ENCODE measurements at regions not wholly inside any gene's neighbourhood (a gene's known extent, or its start where the extent isn't known, plus 50 kb on each side); places are given as distances from the start of the nearest gene placed in this dataset.

- no peaks in the 10 kb centered on the region for H3K4me1 Mint-ChIP-seq (ENCODE audit: low read depth)
- intact Hi-C loops (cut with micrococcal nuclease): no loop called here
- H3K27ac Mint-ChIP-seq: no peak overlapping the region
- no peak overlapping the region for H3K4me3 Mint-ChIP-seq
- peaks cover 43% of the 10 kb centered on the region for H3K9me3 Mint-ChIP-seq
- H3K36me3 Mint-ChIP-seq (ENCODE audit: low read depth): no peaks in the 10 kb centered on the region
- DNase-seq (ENCODE audit: low spot score): no peak
- no peaks in the 10 kb centered on the region for H3K27me3 Mint-ChIP-seq (ENCODE audit: insufficient read depth)
Measured at GRCh38 chr22:34239421-34239820, 319.1 kb upstream of the LARGE1 start.

- intact Hi-C loops (cut with micrococcal nuclease): no loop called here
- H3K36me3 Mint-ChIP-seq (ENCODE audit: low read depth): no peaks in the 10 kb centered on the region
- H3K4me3 Mint-ChIP-seq: no peak overlapping the region
Measured at GRCh38 chr22:34243023-34243422, 322.7 kb upstream of the LARGE1 start.

GRCh38 chr22:34255042-34255441, 334.8 kb upstream of the LARGE1 start:
- H3K9me3 Mint-ChIP-seq: peaks cover 38% of the 10 kb centered on the region
- intact Hi-C loops (cut with micrococcal nuclease): no loop called here
- H3K27ac Mint-ChIP-seq: no peak overlapping the region
- H3K27me3 Mint-ChIP-seq (ENCODE audit: insufficient read depth): peaks cover 2% of the 10 kb centered on the region
- no peaks in the 10 kb centered on the region for H3K36me3 Mint-ChIP-seq (ENCODE audit: low read depth)
- no peaks in the 10 kb centered on the region for H3K4me1 Mint-ChIP-seq (ENCODE audit: low read depth)
- DNase-seq (ENCODE audit: low spot score): no peak
- H3K4me3 Mint-ChIP-seq: no peak overlapping the region

More at GRCh38 chr22:34243023-34243422, 322.7 kb upstream of the LARGE1 start:
- peaks cover 37% of the 10 kb centered on the region for H3K9me3 Mint-ChIP-seq
- no peak overlapping the region for H3K27ac Mint-ChIP-seq
- H3K27me3 Mint-ChIP-seq (ENCODE audit: insufficient read depth): no peaks in the 10 kb centered on the region
- no peaks in the 10 kb centered on the region for H3K4me1 Mint-ChIP-seq (ENCODE audit: low read depth)
- DNase-seq (ENCODE audit: low spot score): no peak

GRCh38 chr22:34278121-34278520, 357.8 kb upstream of the LARGE1 start:
- Mint-ChIP-seq H3K4me1 (ENCODE audit: low read depth) (no peaks in the 10 kb centered on the region), H3K27me3 (ENCODE audit: insufficient read depth) (no peaks in the 10 kb centered on the region), H3K4me3 (no peak overlapping the region), H3K36me3 (ENCODE audit: low read depth) (no peaks in the 10 kb centered on the region), H3K9me3 (peaks cover 15% of the 10 kb centered on the region), H3K27ac (no peak overlapping the region)
- no peak for DNase-seq (ENCODE audit: low spot score)
- intact Hi-C loops (cut with micrococcal nuclease): no loop called here

GRCh38 chr22:34281738-34282137, 361.5 kb upstream of the LARGE1 start:
- Mint-ChIP-seq H3K27me3 (ENCODE audit: insufficient read depth) (no peaks in the 10 kb centered on the region), H3K4me1 (ENCODE audit: low read depth) (no peaks in the 10 kb centered on the region), H3K27ac (no peak overlapping the region), H3K4me3 (no peak overlapping the region), H3K9me3 (peaks cover 19% of the 10 kb centered on the region), H3K36me3 (ENCODE audit: low read depth) (no peaks in the 10 kb centered on the region)
- no peak for DNase-seq (ENCODE audit: low spot score)
- intact Hi-C loops (cut with micrococcal nuclease): no loop called here

GRCh38 chr22:34283844-34284243, 363.6 kb upstream of the LARGE1 start:
- DNase-seq (ENCODE audit: low spot score): no peak
- Mint-ChIP-seq H3K27me3 (ENCODE audit: insufficient read depth) (no peaks in the 10 kb centered on the region), H3K4me1 (ENCODE audit: low read depth) (no peaks in the 10 kb centered on the region), H3K27ac (no peak overlapping the region), H3K36me3 (ENCODE audit: low read depth) (no peaks in the 10 kb centered on the region), H3K9me3 (peaks cover 35% of the 10 kb centered on the region), H3K4me3 (no peak overlapping the region)
- intact Hi-C loops (cut with micrococcal nuclease): no loop called here

- Mint-ChIP-seq H3K4me3 (no peak overlapping the region), H3K4me1 (ENCODE audit: low read depth) (no peaks in the 10 kb centered on the region), H3K27me3 (ENCODE audit: insufficient read depth) (no peaks in the 10 kb centered on the region), H3K36me3 (ENCODE audit: low read depth) (no peaks in the 10 kb centered on the region), H3K27ac (no peak overlapping the region), H3K9me3 (peaks cover 11% of the 10 kb centered on the region)
- intact Hi-C loops (cut with micrococcal nuclease): no loop called here
- no peak for DNase-seq (ENCODE audit: low spot score)
Measured at GRCh38 chr22:34293324-34293723, 373.0 kb upstream of the LARGE1 start.

GRCh38 chr22:34294476-34294875, 374.2 kb upstream of the LARGE1 start:
- Mint-ChIP-seq H3K9me3 (no peaks in the 10 kb centered on the region), H3K27me3 (ENCODE audit: insufficient read depth) (no peaks in the 10 kb centered on the region), H3K4me3 (no peak overlapping the region), H3K36me3 (ENCODE audit: low read depth) (no peaks in the 10 kb centered on the region), H3K4me1 (ENCODE audit: low read depth) (no peaks in the 10 kb centered on the region), H3K27ac (no peak overlapping the region)
- DNase-seq (ENCODE audit: low spot score): no peak
- intact Hi-C loops (cut with micrococcal nuclease): no loop called here

GRCh38 chr22:34294986-34295385, 374.7 kb upstream of the LARGE1 start:
- H3K27ac Mint-ChIP-seq: no peak overlapping the region
- no peak overlapping the region for H3K4me3 Mint-ChIP-seq
- no peaks in the 10 kb centered on the region for H3K36me3 Mint-ChIP-seq (ENCODE audit: low read depth)
- H3K27me3 Mint-ChIP-seq (ENCODE audit: insufficient read depth): no peaks in the 10 kb centered on the region
- no peak for DNase-seq (ENCODE audit: low spot score)
- H3K4me1 Mint-ChIP-seq (ENCODE audit: low read depth): no peaks in the 10 kb centered on the region
- intact Hi-C loops (cut with micrococcal nuclease): no loop called here
- no peaks in the 10 kb centered on the region for H3K9me3 Mint-ChIP-seq

GRCh38 chr22:34296461-34296860, 376.2 kb upstream of the LARGE1 start:
- intact Hi-C loops (cut with micrococcal nuclease): no loop called here
- Mint-ChIP-seq H3K27ac (no peak overlapping the region), H3K9me3 (no peaks in the 10 kb centered on the region), H3K4me3 (no peak overlapping the region), H3K27me3 (ENCODE audit: insufficient read depth) (no peaks in the 10 kb centered on the region), H3K36me3 (ENCODE audit: low read depth) (no peaks in the 10 kb centered on the region), H3K4me1 (ENCODE audit: low read depth) (no peaks in the 10 kb centered on the region)
- DNase-seq (ENCODE audit: low spot score): no peak

GRCh38 chr22:34297536-34298120, 377.4 kb upstream of the LARGE1 start:
- Mint-ChIP-seq H3K27ac (no peak overlapping the region), H3K27me3 (ENCODE audit: insufficient read depth) (no peaks in the 10 kb centered on the region)

GRCh38 chr22:34299496-34299895, 379.2 kb upstream of the LARGE1 start:
- H3K9me3 Mint-ChIP-seq: peaks cover 2% of the 10 kb centered on the region
- H3K27ac Mint-ChIP-seq: no peak overlapping the region
- DNase-seq (ENCODE audit: low spot score): no peak
- H3K4me3 Mint-ChIP-seq: no peak overlapping the region
- intact Hi-C loops (cut with micrococcal nuclease): no loop called here
- H3K4me1 Mint-ChIP-seq (ENCODE audit: low read depth): no peaks in the 10 kb centered on the region
- H3K36me3 Mint-ChIP-seq (ENCODE audit: low read depth): no peaks in the 10 kb centered on the region
- H3K27me3 Mint-ChIP-seq (ENCODE audit: insufficient read depth): no peaks in the 10 kb centered on the region

More at GRCh38 chr22:34297536-34298120, 377.4 kb upstream of the LARGE1 start:
- intact Hi-C loops (cut with micrococcal nuclease): no loop called here
- Mint-ChIP-seq H3K36me3 (ENCODE audit: low read depth) (no peaks in the 10 kb centered on the region), H3K4me3 (no peak overlapping the region), H3K4me1 (ENCODE audit: low read depth) (no peaks in the 10 kb centered on the region), H3K9me3 (no peaks in the 10 kb centered on the region)
- no peak for DNase-seq (ENCODE audit: low spot score)

- intact Hi-C loops (cut with micrococcal nuclease): no loop called here
- no peak overlapping the region for H3K27ac Mint-ChIP-seq
- H3K36me3 Mint-ChIP-seq (ENCODE audit: low read depth): no peaks in the 10 kb centered on the region
- peaks cover 8% of the 10 kb centered on the region for H3K9me3 Mint-ChIP-seq
- no peaks in the 10 kb centered on the region for H3K4me1 Mint-ChIP-seq (ENCODE audit: low read depth)
- H3K27me3 Mint-ChIP-seq (ENCODE audit: insufficient read depth): no peaks in the 10 kb centered on the region
- no peak overlapping the region for H3K4me3 Mint-ChIP-seq
- DNase-seq (ENCODE audit: low spot score): no peak
Measured at GRCh38 chr22:34301569-34301968, 381.3 kb upstream of the LARGE1 start.

GRCh38 chr22:34303656-34304055, 383.4 kb upstream of the LARGE1 start:
- no peaks in the 10 kb centered on the region for H3K4me1 Mint-ChIP-seq (ENCODE audit: low read depth)
- H3K27ac Mint-ChIP-seq: no peak overlapping the region

More at GRCh38 chr22:34303656-34304055, 383.4 kb upstream of the LARGE1 start:
- no peaks in the 10 kb centered on the region for H3K36me3 Mint-ChIP-seq (ENCODE audit: low read depth)
- no peak for DNase-seq (ENCODE audit: low spot score)
- H3K9me3 Mint-ChIP-seq: peaks cover 8% of the 10 kb centered on the region
- intact Hi-C loops (cut with micrococcal nuclease): no loop called here
- H3K4me3 Mint-ChIP-seq: no peak overlapping the region
- H3K27me3 Mint-ChIP-seq (ENCODE audit: insufficient read depth): no peaks in the 10 kb centered on the region
